Hindlimb muscle (tissue), 1 donor: ENCODE measurements at regions not wholly inside any gene's neighbourhood (a gene's known extent, or its start where the extent isn't known, plus 50 kb on each side); places are given as distances from the start of the nearest gene placed in this dataset.

Source experiments
- DNase-seq: peaks from one replicate; pipeline ENCODE4 v3.0.0-alpha.2; 2013

GRCh38 chr6:26312501-26313397 is 52.2 kb upstream of the BTN3A2 start:
- DNase-seq: peak; percentile 85
